ENCODE measurements at regions not wholly inside any gene's neighbourhood (a gene's known extent, or its start where the extent isn't known, plus 50 kb on each side); places are given as distances from the start of the nearest gene placed in this dataset.

DNA sequence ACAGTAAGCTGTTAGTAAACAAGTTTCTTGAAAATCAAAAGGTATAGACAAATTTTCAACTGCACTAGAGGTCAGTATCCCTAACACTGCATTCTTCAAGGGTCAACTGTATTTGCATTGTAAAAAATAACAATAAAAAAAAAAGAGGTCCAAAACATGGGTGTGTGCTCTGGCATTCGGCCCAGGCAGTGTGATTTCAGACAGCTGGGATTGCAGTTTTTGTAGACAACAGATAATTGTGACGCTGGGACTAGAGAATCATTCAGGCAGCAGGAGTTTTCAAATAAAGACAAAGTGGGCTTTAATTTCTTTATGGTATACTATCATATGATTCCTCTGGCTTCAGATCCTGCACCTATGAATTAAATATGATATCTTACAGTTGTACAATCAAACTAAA lies 543.2 kb upstream of the SEMA3D start:
- TF ChIP-seq, protein P1, sequence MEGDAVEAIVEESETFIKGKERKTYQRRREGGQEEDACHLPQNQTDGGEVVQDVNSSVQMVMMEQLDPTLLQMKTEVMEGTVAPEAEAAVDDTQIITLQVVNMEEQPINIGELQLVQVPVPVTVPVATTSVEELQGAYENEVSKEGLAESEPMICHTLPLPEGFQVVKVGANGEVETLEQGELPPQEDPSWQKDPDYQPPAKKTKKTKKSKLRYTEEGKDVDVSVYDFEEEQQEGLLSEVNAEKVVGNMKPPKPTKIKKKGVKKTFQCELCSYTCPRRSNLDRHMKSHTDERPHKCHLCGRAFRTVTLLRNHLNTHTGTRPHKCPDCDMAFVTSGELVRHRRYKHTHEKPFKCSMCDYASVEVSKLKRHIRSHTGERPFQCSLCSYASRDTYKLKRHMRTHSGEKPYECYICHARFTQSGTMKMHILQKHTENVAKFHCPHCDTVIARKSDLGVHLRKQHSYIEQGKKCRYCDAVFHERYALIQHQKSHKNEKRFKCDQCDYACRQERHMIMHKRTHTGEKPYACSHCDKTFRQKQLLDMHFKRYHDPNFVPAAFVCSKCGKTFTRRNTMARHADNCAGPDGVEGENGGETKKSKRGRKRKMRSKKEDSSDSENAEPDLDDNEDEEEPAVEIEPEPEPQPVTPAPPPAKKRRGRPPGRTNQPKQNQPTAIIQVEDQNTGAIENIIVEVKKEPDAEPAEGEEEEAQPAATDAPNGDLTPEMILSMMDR (conservative IDR thresholded peaks at IDR 0.05 in 1 of 2, IDR thresholded peaks at IDR 0.05 in 1 of 2; ENCODE audit: low read depth in 1 of 2, low read length in 2 of 2) = no peak
- TF ChIP-seq EZH2 (IDR thresholded peaks at IDR 0.05; ENCODE audit: low read length, missing control alignments) = no peak
